GM23338 (cell line): ENCODE measurements at regions not wholly inside any gene's neighbourhood (a gene's known extent, or its start where the extent isn't known, plus 50 kb on each side); places are given as distances from the start of the nearest gene placed in this dataset.

Source experiments
- ATAC-seq: fragments of 200-7000 bp; cut with Tn5 transposase; 3 replicates; pipeline ENCODE4 v1.9.1; 2020
- DNase-seq: peaks from one replicate; pipeline ENCODE4 v3.0.0-alpha.2; 2015; ENCODE audit warnings: low spot score
- H2AFZ ChIP-seq: fragments of 200-600 bp; sonication (generic); 2 replicates; pipeline ENCODE4 v1.8.0; 2016; ENCODE audit warnings: antibody characterized with exemption, mild to moderate bottlenecking, moderate library complexity
- H3F3A ChIP-seq: fragments of 200-600 bp; sonication (generic); replicated peaks from 2 replicates; pipeline ENCODE4 v1.8.0; 2017; ENCODE audit warnings: antibody characterized with exemption, mixed run types, low read depth
- H3K27ac ChIP-seq: fragments of 200-600 bp; sonication (generic); 2 replicates; pipeline ENCODE4 v1.6.1; 2016; ENCODE audit warnings: low read depth
- H3K27me3 ChIP-seq: fragments of 200-600 bp; sonication (generic); 2 replicates; pipeline ENCODE4 v1.8.0; 2016; ENCODE audit warnings: mild to moderate bottlenecking, mixed run types, moderate library complexity; ENCODE audit not compliant: insufficient read depth
- H3K36me3 ChIP-seq: fragments of 200-600 bp; sonication (generic); 2 replicates; pipeline ENCODE4 v1.8.0; 2016; ENCODE audit warnings: mild to moderate bottlenecking; ENCODE audit not compliant: insufficient read depth
- H3K4me1 ChIP-seq: fragments of 200-600 bp; sonication (generic); 2 replicates; pipeline ENCODE4 v1.8.0; 2016; ENCODE audit warnings: mild to moderate bottlenecking, moderate library complexity; ENCODE audit not compliant: insufficient read depth
- H3K4me2 ChIP-seq: fragments of 200-600 bp; sonication (generic); 2 replicates; pipeline ENCODE4 v1.7.1; 2017; ENCODE audit warnings: mixed run types
- H3K4me3 ChIP-seq: fragments of 200-600 bp; sonication (generic); 2 replicates; pipeline ENCODE4 v1.6.1; 2016; ENCODE audit warnings: mixed run types
- H3K79me2 ChIP-seq: fragments of 200-600 bp; sonication (generic); replicated peaks from 2 replicates; pipeline ENCODE4 v1.8.0; 2017; ENCODE audit warnings: mild to moderate bottlenecking; ENCODE audit not compliant: insufficient read depth
- H3K9me2 ChIP-seq: fragments of 200-600 bp; sonication (generic); 2 replicates; pipeline ENCODE4 v1.8.0; 2017; ENCODE audit not compliant: insufficient read depth
- H4K20me1 ChIP-seq: fragments of 200-600 bp; sonication (generic); replicated peaks from 2 replicates; pipeline ENCODE4 v1.8.0; 2017; ENCODE audit warnings: mild to moderate bottlenecking; ENCODE audit not compliant: insufficient read depth
- H3K27ac Mint-ChIP-seq: 2 replicates; pipeline ENCODE4 v1.8.0; 2020; ENCODE audit warnings: inconsistent platforms, mild to moderate bottlenecking, moderate library complexity, mixed read lengths
- H3K27me3 Mint-ChIP-seq: 3 replicates; pipeline ENCODE4 v1.8.0; 2022; ENCODE audit warnings: low read depth, mild to moderate bottlenecking, moderate library complexity, mixed read lengths, inconsistent platforms; ENCODE audit not compliant: insufficient read depth, poor library complexity
- H3K36me3 Mint-ChIP-seq: 3 replicates; pipeline ENCODE4 v1.8.0; 2021; ENCODE audit warnings: low read depth, mild to moderate bottlenecking, inconsistent platforms, moderate library complexity, mixed read lengths
- H3K4me1 Mint-ChIP-seq: 3 replicates; pipeline ENCODE4 v1.8.0; 2020; ENCODE audit warnings: mild to moderate bottlenecking, inconsistent platforms, mixed read lengths
- H3K4me3 Mint-ChIP-seq: 3 replicates; pipeline ENCODE4 v1.8.0; 2021; ENCODE audit warnings: moderate library complexity, mild to moderate bottlenecking, inconsistent platforms, mixed read lengths
- H3K9me3 Mint-ChIP-seq: 3 replicates; pipeline ENCODE4 v1.8.0; 2020; ENCODE audit warnings: moderate library complexity, mild to moderate bottlenecking, inconsistent platforms, mixed read lengths
- CREB1 ChIP-seq: fragments of 250-450 bp; sonication (Bioruptor Pico); IDR thresholded peaks from 2 replicates; pipeline ENCODE4 v1.5.0; 2020; ENCODE audit warnings: low read depth, mild to moderate bottlenecking, moderate library complexity
- CTCF ChIP-seq, 2 experiments: fragments of 200-600 bp in 1 of 2; sonication (generic) in 1 of 2; conservative IDR thresholded peaks; 2 replicates each; pipeline versions ENCODE4 v1.5.1 to v1.6.1; 2016 to 2017; ENCODE audit warnings: antibody characterized with exemption in 2 of 2, low read depth in 2 of 2, mild to moderate bottlenecking in 2 of 2, moderate library complexity in 1 of 2
- ETS1 ChIP-seq: IDR thresholded peaks from 2 replicates; pipeline ENCODE4 v1.6.1; 2016; ENCODE audit warnings: antibody characterized with exemption
- EZH2 ChIP-seq: fragments of 200-600 bp; sonication (generic); IDR thresholded peaks from one replicate; pipeline ENCODE4 v1.8.0; 2017; ENCODE audit warnings: antibody characterized with exemption, mild to moderate bottlenecking, low read depth; ENCODE audit not compliant: unreplicated experiment
- EZH2phosphoT487 ChIP-seq: fragments of 200-600 bp; sonication (generic); IDR thresholded peaks from one replicate; pipeline ENCODE4 v1.8.1; 2018; ENCODE audit warnings: antibody characterized with exemption; ENCODE audit not compliant: unreplicated experiment
- JUNB ChIP-seq: IDR thresholded peaks from one replicate; pipeline ENCODE4 v1.6.1; 2016; ENCODE audit warnings: antibody characterized with exemption; ENCODE audit not compliant: unreplicated experiment
- NANOG ChIP-seq: IDR thresholded peaks from 2 replicates; pipeline ENCODE4 v1.6.1; 2016; ENCODE audit warnings: antibody characterized with exemption, borderline replicate concordance
- POLR2AphosphoS5 ChIP-seq: IDR thresholded peaks from 2 replicates; pipeline ENCODE4 v1.6.1; 2016; ENCODE audit warnings: antibody characterized with exemption, low read depth
- REST ChIP-seq: IDR thresholded peaks from one replicate; pipeline ENCODE4 v1.6.1; 2018; ENCODE audit warnings: antibody characterized with exemption; ENCODE audit not compliant: unreplicated experiment
- STAT1 ChIP-seq: IDR thresholded peaks from one replicate; pipeline ENCODE4 v1.6.1; 2016; ENCODE audit warnings: antibody characterized with exemption; ENCODE audit not compliant: unreplicated experiment
- ZNF114 ChIP-seq: fragments of 250-450 bp; sonication (Bioruptor Pico); IDR thresholded peaks from 2 replicates; pipeline ENCODE4 v1.5.0; 2020; ENCODE audit warnings: mild to moderate bottlenecking, moderate library complexity
- ZNF331 ChIP-seq: fragments of 250-450 bp; sonication (Bioruptor Pico); IDR thresholded peaks from 2 replicates; pipeline ENCODE4 v1.5.0; 2020; ENCODE audit warnings: low read depth, mild to moderate bottlenecking, moderate library complexity
- ZNF462 ChIP-seq: fragments of 250-450 bp; sonication (Bioruptor Pico); IDR thresholded peaks from 2 replicates; pipeline ENCODE4 v1.5.0; 2020; ENCODE audit warnings: mild to moderate bottlenecking, moderate library complexity

- H3K27ac Mint-ChIP-seq, result no peak overlapping the region
- ATAC-seq, result no peak
- Histone ChIP-seq H3K27me3 (no peaks in the 10 kb centered on the region), H3K36me3 (0 out of 2 replicates have a peak, but pooled peaks cover 2% of the 10 kb centered on the region), H3K27ac (no peak overlapping the region), H3K4me1 (no peaks in the 10 kb centered on the region), H3K9me2 (peaks cover 3% of the 10 kb centered on the region; the same call in 1 of the 2 replicates), H2AFZ (no peak overlapping the region), H3K79me2 (no peaks in the 10 kb centered on the region), H3K4me3 (no peak overlapping the region), H3F3A (no peaks in the 10 kb centered on the region), H3K4me2 (no peak overlapping the region), H4K20me1 (no peaks in the 10 kb centered on the region)
- DNase-seq, result no peak
- H3K27me3 Mint-ChIP-seq, result peaks cover 3% of the 10 kb centered on the region
- no peak overlapping the region for H3K4me3 Mint-ChIP-seq
- H3K36me3 Mint-ChIP-seq, result peaks cover 4% of the 10 kb centered on the region
- H3K4me1 Mint-ChIP-seq, result no peaks in the 10 kb centered on the region
- peaks cover 6% of the 10 kb centered on the region for H3K9me3 Mint-ChIP-seq
- TF ChIP-seq NANOG (no peak), CTCF (conservative IDR thresholded peaks at IDR 0.05; ENCODE audit: low read depth in 2 of 2) (no peak), EZH2phosphoT487 (no peak), ZNF114 (no peak), ETS1 (no peak), STAT1 (no peak), CREB1 (CRISPR knock-in tag) (no peak), EZH2 (no peak), ZNF462 (CRISPR knock-in tag) (no peak), JUNB (no peak), ZNF331 (CRISPR knock-in tag) (no peak), POLR2AphosphoS5 (no peak), REST (no peak)
These were observed 239.2 kb upstream of the GRID2 start for GRCh38 chr4:92064574-92064973.
